ENCODE measurements at regions not wholly inside any gene's neighbourhood (a gene's known extent, or its start where the extent isn't known, plus 50 kb on each side); places are given as distances from the start of the nearest gene placed in this dataset.

DNA sequence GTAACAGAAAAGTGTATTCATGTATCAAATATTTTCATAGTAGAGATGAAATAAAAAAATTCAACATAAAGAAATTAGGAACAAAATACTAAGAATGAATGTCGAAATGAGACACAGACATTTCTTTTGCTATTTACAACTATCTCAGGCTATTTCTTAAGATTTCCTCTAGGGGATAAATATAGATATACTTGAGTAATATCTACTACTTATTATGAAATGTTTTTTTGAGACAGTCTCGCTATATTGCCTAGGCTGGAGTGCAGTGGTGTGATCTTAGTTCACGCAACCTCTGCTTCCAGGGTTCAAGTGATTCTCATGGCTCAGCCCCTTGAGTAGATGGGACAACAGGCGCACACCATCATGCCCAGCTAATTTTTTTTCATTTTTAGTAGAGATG, 326.1 kb downstream of the RNF144A start:
- H3K23ac ChIP-seq (ENCODE audit: low read length in 2 of 2): no peak overlapping the region
- no peak overlapping the region for H3K4me2 ChIP-seq (ENCODE audit: low read length, poor library complexity, severe bottlenecking)
- no peak overlapping the region for H3K27ac ChIP-seq (ENCODE audit: low read length, poor library complexity, severe bottlenecking)
- WGBS: 95% methylated on average over 3 of the region's 4 CpGs
- peaks cover 0 to 7% of the 10 kb centered on the region in 2 experiments for H3K27me3 ChIP-seq (ENCODE audit: control insufficient read depth in 1 of 2, insufficient read depth in 1 of 2, low read length in 2 of 2)
- no peak overlapping the region for H2BK5ac ChIP-seq (ENCODE audit: low read depth, low read length, poor library complexity, severe bottlenecking)
- no peak overlapping the region for H4K8ac ChIP-seq (ENCODE audit: low read length)
- H3K4me1 ChIP-seq (ENCODE audit: control insufficient read depth, insufficient read depth, low read depth, low read length): no peaks in the 10 kb centered on the region
- no peaks in the 10 kb centered on the region for H3K9me3 ChIP-seq (ENCODE audit: control insufficient read depth, low read length)
- H2BK120ac ChIP-seq (ENCODE audit: low read depth, low read length): no peak overlapping the region
- no peak overlapping the region for H3K4ac ChIP-seq (ENCODE audit: low read depth in 1 of 2, low read length in 2 of 2)
- no peaks in the 10 kb centered on the region for H3K79me1 ChIP-seq (replicated peaks; ENCODE audit: low read length, poor library complexity, severe bottlenecking)
- no peak overlapping the region for H3K14ac ChIP-seq (ENCODE audit: low read length in 2 of 2)
- no peak overlapping the region for H2BK15ac ChIP-seq (ENCODE audit: low read depth, poor library complexity, severe bottlenecking)
- H3K36me3 ChIP-seq (ENCODE audit: control insufficient read depth in 1 of 2, insufficient read depth in 2 of 2, low read depth in 1 of 2, low read length in 2 of 2): no peaks in the 10 kb centered on the region
- no peak overlapping the region for H3K4me3 ChIP-seq (ENCODE audit: insufficient read depth in 1 of 2, low read depth in 1 of 2, low read length in 2 of 2)
- no peak overlapping the region for H2BK12ac ChIP-seq (ENCODE audit: low read length in 2 of 2)
- no peak overlapping the region for H2AFZ ChIP-seq (ENCODE audit: low read depth, low read length)
- no peak overlapping the region for H2AK5ac ChIP-seq (ENCODE audit: low read length, severe bottlenecking)
- H3K18ac ChIP-seq (ENCODE audit: low read depth in 1 of 2, low read length in 2 of 2): no peak overlapping the region
- no peak for DNase-seq
- H4K91ac ChIP-seq (ENCODE audit: low read length): no peak overlapping the region
- no peak overlapping the region for H3K9ac ChIP-seq (ENCODE audit: low read length)

DNA sequence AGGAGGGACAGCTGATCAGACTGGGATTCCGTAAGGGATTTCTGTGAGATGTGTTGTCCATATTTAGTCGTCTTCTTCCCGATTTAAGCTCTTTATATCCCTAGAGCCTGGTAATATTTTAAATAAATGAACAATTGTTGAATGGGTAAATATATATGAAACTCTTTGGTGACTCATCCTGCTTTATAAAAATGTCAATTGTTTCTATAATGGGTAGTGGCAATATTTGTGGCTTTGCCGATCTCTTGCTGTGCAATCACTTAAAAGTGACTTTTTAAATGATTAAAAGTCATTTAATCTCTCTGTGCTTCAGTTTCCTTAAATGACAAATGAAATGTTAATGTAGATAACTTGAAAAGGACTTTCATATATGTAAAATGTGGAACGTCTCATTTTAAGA, 339.2 kb downstream of the RNF144A start:
- H3K18ac ChIP-seq (ENCODE audit: low read depth in 1 of 2, low read length in 2 of 2): no peak overlapping the region
- H3K4me2 ChIP-seq (ENCODE audit: low read length, poor library complexity, severe bottlenecking): no peak overlapping the region

DNA sequence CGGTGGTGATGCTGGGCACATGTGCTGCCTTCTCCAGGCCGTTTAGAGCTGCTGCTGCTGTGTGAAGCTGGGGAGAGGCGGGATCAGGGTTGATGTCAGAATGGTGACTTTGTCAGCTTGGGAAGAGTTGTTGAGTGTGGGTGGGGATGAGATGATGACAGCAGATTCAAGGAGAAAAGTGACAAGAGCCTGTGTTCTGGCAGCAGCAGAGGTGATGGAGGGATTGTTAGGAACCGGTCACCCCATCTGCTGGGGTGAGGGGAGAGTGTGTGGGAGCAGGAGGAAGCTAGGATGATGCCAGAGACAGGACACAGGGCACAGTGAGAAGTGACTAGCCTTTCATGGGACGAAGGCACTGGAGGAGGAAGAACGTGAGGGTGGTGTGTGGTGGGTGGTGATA, 345.5 kb downstream of the RNF144A start:
- Histone ChIP-seq H3K4me2 (ENCODE audit: low read length, poor library complexity, severe bottlenecking) (no peak overlapping the region), H3K27me3 (ENCODE audit: control insufficient read depth in 1 of 2, insufficient read depth in 1 of 2, low read length in 2 of 2) (peaks cover 18 to 54% of the 10 kb centered on the region in 2 experiments), H3K4ac (ENCODE audit: low read depth in 1 of 2, low read length in 2 of 2) (no peak overlapping the region), H2BK12ac (ENCODE audit: low read length in 2 of 2) (no peak overlapping the region), H3K14ac (ENCODE audit: low read length in 2 of 2) (peak overlapping the region in 1 of 2 experiments; percentile 59), H2BK15ac (ENCODE audit: low read depth, poor library complexity, severe bottlenecking) (no peak overlapping the region), H2AFZ (ENCODE audit: low read depth, low read length) (no peak overlapping the region), H3K18ac (ENCODE audit: low read depth in 1 of 2, low read length in 2 of 2) (no peak overlapping the region), H3K27ac (ENCODE audit: low read length, poor library complexity, severe bottlenecking) (no peak overlapping the region), H3K9ac (ENCODE audit: low read length) (no peak overlapping the region), H3K36me3 (ENCODE audit: control insufficient read depth in 1 of 2, insufficient read depth in 2 of 2, low read depth in 1 of 2, low read length in 2 of 2) (no peaks in the 10 kb centered on the region), H3K23ac (ENCODE audit: low read length in 2 of 2) (no peak overlapping the region), H2BK5ac (ENCODE audit: low read depth, low read length, poor library complexity, severe bottlenecking) (no peak overlapping the region), H3K4me3 (ENCODE audit: insufficient read depth in 1 of 2, low read depth in 1 of 2, low read length in 2 of 2) (no peak overlapping the region), H2BK120ac (ENCODE audit: low read depth, low read length) (no peak overlapping the region), H3K79me1 (replicated peaks; ENCODE audit: low read length, poor library complexity, severe bottlenecking) (no peaks in the 10 kb centered on the region), H3K4me1 (ENCODE audit: control insufficient read depth, insufficient read depth, low read depth, low read length) (no peaks in the 10 kb centered on the region), H4K8ac (ENCODE audit: low read length) (no peak overlapping the region), H2AK5ac (ENCODE audit: low read length, severe bottlenecking) (no peak overlapping the region), H4K91ac (ENCODE audit: low read length) (no peak overlapping the region), H3K9me3 (ENCODE audit: control insufficient read depth, low read length) (no peaks in the 10 kb centered on the region)
- no peak for DNase-seq
- WGBS: 80% methylated on average over 5 of the region's 6 CpGs

More for the DNA sequence above, 339.2 kb downstream of the RNF144A start:
- H3K14ac ChIP-seq (ENCODE audit: low read length in 2 of 2): no peak overlapping the region
- no peak overlapping the region for H2BK15ac ChIP-seq (ENCODE audit: low read depth, poor library complexity, severe bottlenecking)
- DNase-seq: no peak
- no peak overlapping the region for H2BK12ac ChIP-seq (ENCODE audit: low read length in 2 of 2)
- no peak overlapping the region for H2AK5ac ChIP-seq (ENCODE audit: low read length, severe bottlenecking)
- H3K23ac ChIP-seq (ENCODE audit: low read length in 2 of 2): no peak overlapping the region
- no peak overlapping the region for H3K27ac ChIP-seq (ENCODE audit: low read length, poor library complexity, severe bottlenecking)
- 100% methylated on average over 1 of the region's 5 CpGs for WGBS
- H4K91ac ChIP-seq (ENCODE audit: low read length): no peak overlapping the region
- H3K4me1 ChIP-seq (ENCODE audit: control insufficient read depth, insufficient read depth, low read depth, low read length): no peaks in the 10 kb centered on the region
- H2BK120ac ChIP-seq (ENCODE audit: low read depth, low read length): no peak overlapping the region
- no peak overlapping the region for H3K4ac ChIP-seq (ENCODE audit: low read depth in 1 of 2, low read length in 2 of 2)
- H2BK5ac ChIP-seq (ENCODE audit: low read depth, low read length, poor library complexity, severe bottlenecking): no peak overlapping the region
- no peak overlapping the region for H2AFZ ChIP-seq (ENCODE audit: low read depth, low read length)
- no peak overlapping the region for H3K4me3 ChIP-seq (ENCODE audit: insufficient read depth in 1 of 2, low read depth in 1 of 2, low read length in 2 of 2)
- peaks cover 5% of the 10 kb centered on the region for H3K9me3 ChIP-seq (ENCODE audit: control insufficient read depth, low read length)
- no peaks in the 10 kb centered on the region for H3K27me3 ChIP-seq (ENCODE audit: control insufficient read depth in 1 of 2, insufficient read depth in 1 of 2, low read length in 2 of 2)
- H3K36me3 ChIP-seq (ENCODE audit: control insufficient read depth in 1 of 2, insufficient read depth in 2 of 2, low read depth in 1 of 2, low read length in 2 of 2): no peaks in the 10 kb centered on the region
- no peak overlapping the region for H3K9ac ChIP-seq (ENCODE audit: low read length)
- H4K8ac ChIP-seq (ENCODE audit: low read length): no peak overlapping the region
- no peaks in the 10 kb centered on the region for H3K79me1 ChIP-seq (replicated peaks; ENCODE audit: low read length, poor library complexity, severe bottlenecking)

DNA sequence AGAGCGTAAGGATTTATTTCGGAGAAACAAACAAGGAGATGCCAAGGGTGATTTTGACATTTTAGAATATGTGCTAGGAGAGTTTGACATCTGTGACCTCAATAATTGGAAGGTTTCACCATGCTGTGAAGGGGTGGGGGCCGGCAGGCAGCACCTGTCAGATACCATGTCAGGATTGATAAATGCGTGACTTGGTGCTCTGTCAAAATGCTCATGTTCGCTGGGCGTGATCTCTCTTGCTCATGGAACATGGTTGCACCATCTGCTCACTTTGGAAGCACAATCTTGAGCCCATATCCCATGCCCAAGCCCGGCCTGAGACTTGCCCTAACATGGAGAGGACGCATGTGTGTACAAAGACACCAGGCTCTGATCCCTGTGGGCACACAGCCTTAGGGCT, 347.6 kb downstream of the RNF144A start:
- Histone ChIP-seq H3K4me3 (ENCODE audit: insufficient read depth in 1 of 2, low read depth in 1 of 2, low read length in 2 of 2) (no peak overlapping the region), H3K4me2 (ENCODE audit: low read length, poor library complexity, severe bottlenecking) (no peak overlapping the region), H3K79me1 (replicated peaks; ENCODE audit: low read length, poor library complexity, severe bottlenecking) (no peaks in the 10 kb centered on the region), H2AK5ac (ENCODE audit: low read length, severe bottlenecking) (no peak overlapping the region), H4K91ac (ENCODE audit: low read length) (no peak overlapping the region), H3K14ac (ENCODE audit: low read length in 2 of 2) (no peak overlapping the region), H2AFZ (ENCODE audit: low read depth, low read length) (no peak overlapping the region), H3K9ac (ENCODE audit: low read length) (no peak overlapping the region), H2BK12ac (ENCODE audit: low read length in 2 of 2) (no peak overlapping the region), H3K27ac (ENCODE audit: low read length, poor library complexity, severe bottlenecking) (no peak overlapping the region), H3K4ac (ENCODE audit: low read depth in 1 of 2, low read length in 2 of 2) (no peak overlapping the region), H4K8ac (ENCODE audit: low read length) (no peak overlapping the region), H2BK15ac (ENCODE audit: low read depth, poor library complexity, severe bottlenecking) (no peak overlapping the region), H3K9me3 (ENCODE audit: control insufficient read depth, low read length) (no peaks in the 10 kb centered on the region), H3K36me3 (ENCODE audit: control insufficient read depth in 1 of 2, insufficient read depth in 2 of 2, low read depth in 1 of 2, low read length in 2 of 2) (no peaks in the 10 kb centered on the region), H2BK5ac (ENCODE audit: low read depth, low read length, poor library complexity, severe bottlenecking) (no peak overlapping the region), H3K27me3 (ENCODE audit: control insufficient read depth in 1 of 2, insufficient read depth in 1 of 2, low read length in 2 of 2) (peaks cover 18 to 72% of the 10 kb centered on the region in 2 experiments), H2BK120ac (ENCODE audit: low read depth, low read length) (no peak overlapping the region), H3K18ac (ENCODE audit: low read depth in 1 of 2, low read length in 2 of 2) (no peak overlapping the region), H3K4me1 (ENCODE audit: control insufficient read depth, insufficient read depth, low read depth, low read length) (no peaks in the 10 kb centered on the region), H3K23ac (ENCODE audit: low read length in 2 of 2) (no peak overlapping the region)
- WGBS: 86% methylated on average over 8 of the region's 8 CpGs
- no peak for DNase-seq

Data from mesenchymal stem cell (in vitro differentiated cells and primary cell).